ENCODE measurements at regions not wholly inside any gene's neighbourhood (a gene's known extent, or its start where the extent isn't known, plus 50 kb on each side); places are given as distances from the start of the nearest gene placed in this dataset.

- Histone ChIP-seq H3K36me3 (replicated peaks) (no peaks in the 10 kb centered on the region), H3K27me3 (replicated peaks) (no peaks in the 10 kb centered on the region), H3K4me3 (ENCODE audit: low read depth, low read length) (no peak overlapping the region), H3K27ac (no peak overlapping the region)
- no peak for TF ChIP-seq CTCF (IDR thresholded peaks at IDR 0.05; ENCODE audit: low read depth, low read length, missing control alignments)
- DNase-seq = no peak
- in situ Hi-C loops (cut with HindIII; ENCODE audit: low pct_ligation_motif_present, low sequenced_read_pairs) = no loop called here
Observed at GRCh38 chr1:162927421-162927820, 66.4 kb upstream of the CCDC190 start.

GRCh38 chr1:162926906-162927305, 65.9 kb upstream of the CCDC190 start:
- TF ChIP-seq CTCF (IDR thresholded peaks at IDR 0.05; ENCODE audit: low read depth, low read length, missing control alignments) = no peak
- in situ Hi-C loops (cut with HindIII; ENCODE audit: low pct_ligation_motif_present, low sequenced_read_pairs) = no loop called here
- Histone ChIP-seq H3K4me3 (ENCODE audit: low read depth, low read length) (no peak overlapping the region), H3K27me3 (replicated peaks) (no peaks in the 10 kb centered on the region), H3K36me3 (replicated peaks) (no peaks in the 10 kb centered on the region), H3K27ac (no peak overlapping the region)
- DNase-seq = no peak

GRCh38 chr1:162924179-162924578, 63.2 kb upstream of the CCDC190 start:
- no peak for TF ChIP-seq CTCF (IDR thresholded peaks at IDR 0.05; ENCODE audit: low read depth, low read length, missing control alignments)
- Histone ChIP-seq H3K27ac (no peak overlapping the region), H3K27me3 (replicated peaks) (no peaks in the 10 kb centered on the region), H3K36me3 (replicated peaks) (no peaks in the 10 kb centered on the region), H3K4me3 (ENCODE audit: low read depth, low read length) (no peak overlapping the region)
- in situ Hi-C loops (cut with HindIII; ENCODE audit: low pct_ligation_motif_present, low sequenced_read_pairs) = no loop called here
- DNase-seq = no peak

- H3K27ac ChIP-seq = no peak overlapping the region
- DNase-seq = no peak
- no peak overlapping the region for H3K4me3 ChIP-seq (ENCODE audit: low read depth, low read length)
- TF ChIP-seq CTCF (IDR thresholded peaks at IDR 0.05; ENCODE audit: low read depth, low read length, missing control alignments) = no peak
- in situ Hi-C loops (cut with HindIII; ENCODE audit: low pct_ligation_motif_present, low sequenced_read_pairs) = no loop called here
- H3K27me3 ChIP-seq (replicated peaks) = no peaks in the 10 kb centered on the region
- no peaks in the 10 kb centered on the region for H3K36me3 ChIP-seq (replicated peaks)
Observed at GRCh38 chr1:162922201-162922600, 61.2 kb upstream of the CCDC190 start.

- Histone ChIP-seq H3K4me3 (ENCODE audit: low read depth, low read length) (no peak overlapping the region), H3K27ac (no peak overlapping the region), H3K27me3 (replicated peaks) (no peaks in the 10 kb centered on the region), H3K36me3 (replicated peaks) (no peaks in the 10 kb centered on the region)
- in situ Hi-C loops (cut with HindIII; ENCODE audit: low pct_ligation_motif_present, low sequenced_read_pairs) = no loop called here
- DNase-seq = no peak
- TF ChIP-seq CTCF (IDR thresholded peaks at IDR 0.05; ENCODE audit: low read depth, low read length, missing control alignments) = no peak
Observed at GRCh38 chr1:162921311-162921710, 60.3 kb upstream of the CCDC190 start.

- in situ Hi-C loops (cut with HindIII; ENCODE audit: low pct_ligation_motif_present, low sequenced_read_pairs) = no loop called here
- Histone ChIP-seq H3K36me3 (replicated peaks) (no peaks in the 10 kb centered on the region), H3K27ac (no peak overlapping the region), H3K4me3 (ENCODE audit: low read depth, low read length) (no peak overlapping the region), H3K27me3 (replicated peaks) (no peaks in the 10 kb centered on the region)
- no peak for DNase-seq
- TF ChIP-seq CTCF (IDR thresholded peaks at IDR 0.05; ENCODE audit: low read depth, low read length, missing control alignments) = no peak
Observed at GRCh38 chr1:162919034-162919433, 58.1 kb upstream of the CCDC190 start.

Data from brain microvascular endothelial cell (primary cell).